ENCODE measurements at regions not wholly inside any gene's neighbourhood (a gene's known extent, or its start where the extent isn't known, plus 50 kb on each side); places are given as distances from the start of the nearest gene placed in this dataset.
"Not testable (repeated sequence)": the region's sequence is repeated elsewhere in the genome, so short reads cannot be mapped to it uniquely, and the experiment has no call there.

DNA sequence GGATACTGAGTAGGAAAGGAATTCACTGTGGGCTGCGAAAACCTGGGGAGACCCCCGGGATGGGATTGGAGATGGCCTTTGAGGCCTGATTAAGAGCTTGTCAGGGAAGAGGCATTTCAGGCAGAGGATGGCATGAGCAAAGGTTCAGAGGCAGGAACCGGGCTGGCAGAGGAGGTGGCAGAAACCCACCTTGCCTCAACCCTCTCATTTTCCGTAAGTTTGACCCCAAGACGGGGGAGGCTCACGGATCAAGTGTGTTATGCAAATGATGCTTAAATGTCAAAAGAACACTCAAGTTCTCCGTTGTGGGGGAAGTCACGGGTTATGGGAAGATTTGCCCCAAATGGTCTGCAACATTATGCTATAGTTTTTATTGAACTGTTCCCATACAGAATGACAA lies 88.3 kb downstream of the MYCN start:
- DNase-seq (ENCODE audit: low spot score) (no peak), FAIRE-seq (no peak)

DNA sequence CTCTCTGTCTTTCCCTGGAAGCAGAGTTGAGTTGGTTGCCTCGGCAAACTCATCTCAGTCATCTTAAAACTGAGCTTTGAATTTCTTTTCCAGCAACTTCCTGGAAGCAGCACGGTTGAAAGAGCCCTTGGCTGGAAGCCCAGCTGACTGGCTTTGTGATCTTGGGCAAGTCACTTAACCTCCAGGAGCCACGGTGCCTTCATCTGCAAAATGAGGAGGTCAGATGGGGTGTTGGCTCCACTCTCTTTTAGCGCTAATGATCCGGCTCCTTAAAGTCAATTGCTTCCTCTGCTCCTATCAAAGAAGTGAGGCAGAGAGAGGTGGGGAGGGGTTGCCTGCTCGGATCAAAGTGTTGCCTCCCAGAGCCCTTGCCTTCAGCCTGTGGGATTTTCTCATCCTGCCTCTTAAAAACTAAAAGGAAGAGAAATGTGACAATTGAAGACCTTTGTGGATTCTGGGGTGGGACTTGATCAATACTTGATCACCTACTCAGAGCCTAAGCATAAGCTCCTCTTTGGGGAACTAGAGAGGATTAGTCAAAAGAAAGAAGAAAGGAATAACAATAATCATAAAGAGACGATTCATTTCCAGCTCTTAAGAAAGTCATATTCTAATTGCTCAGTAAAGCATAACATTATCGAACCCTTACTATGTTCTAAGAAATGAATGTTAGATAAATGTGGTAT lies 86.6 kb downstream of the MYCN start:
- FAIRE-seq (no peak), DNase-seq (ENCODE audit: low spot score) (no peak)

DNA sequence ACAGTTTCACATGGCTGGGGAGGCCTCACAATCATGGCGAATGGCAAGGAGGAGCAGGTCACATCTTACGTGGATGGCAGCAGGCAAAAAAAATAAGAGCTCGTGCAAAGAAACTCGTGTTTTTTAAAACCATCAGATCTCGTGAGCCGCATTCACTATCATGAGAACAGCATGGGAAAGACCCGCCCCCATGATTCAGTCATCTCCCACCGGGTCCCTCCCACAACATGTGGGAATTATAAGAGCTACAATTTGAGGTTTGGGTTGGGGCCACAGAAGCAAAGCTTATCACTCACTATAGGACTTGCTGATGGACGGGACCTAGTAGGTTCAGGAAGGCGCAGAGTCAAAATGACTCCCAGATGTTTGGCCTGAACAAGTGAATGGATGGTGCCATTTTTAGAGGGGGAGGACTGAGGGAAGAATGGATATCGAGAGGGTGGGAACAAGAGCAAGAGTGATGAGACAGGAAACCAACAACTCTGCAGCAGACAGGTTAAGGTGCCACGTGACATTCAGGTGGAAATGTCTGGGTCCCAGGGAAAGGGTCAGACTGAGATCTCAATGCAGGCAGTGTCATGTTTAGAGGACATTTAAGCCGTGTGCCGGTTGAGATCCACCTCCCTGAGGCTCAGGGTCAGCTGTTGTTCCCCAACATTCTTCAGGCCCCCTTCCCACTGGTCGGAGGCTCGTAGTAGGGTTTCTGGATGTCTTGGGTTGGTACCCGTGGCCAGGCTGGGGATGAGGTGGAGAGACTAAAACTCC lies 85.7 kb downstream of the MYCN start:
- no peak for FAIRE-seq
- no peak for DNase-seq (ENCODE audit: low spot score)

DNA sequence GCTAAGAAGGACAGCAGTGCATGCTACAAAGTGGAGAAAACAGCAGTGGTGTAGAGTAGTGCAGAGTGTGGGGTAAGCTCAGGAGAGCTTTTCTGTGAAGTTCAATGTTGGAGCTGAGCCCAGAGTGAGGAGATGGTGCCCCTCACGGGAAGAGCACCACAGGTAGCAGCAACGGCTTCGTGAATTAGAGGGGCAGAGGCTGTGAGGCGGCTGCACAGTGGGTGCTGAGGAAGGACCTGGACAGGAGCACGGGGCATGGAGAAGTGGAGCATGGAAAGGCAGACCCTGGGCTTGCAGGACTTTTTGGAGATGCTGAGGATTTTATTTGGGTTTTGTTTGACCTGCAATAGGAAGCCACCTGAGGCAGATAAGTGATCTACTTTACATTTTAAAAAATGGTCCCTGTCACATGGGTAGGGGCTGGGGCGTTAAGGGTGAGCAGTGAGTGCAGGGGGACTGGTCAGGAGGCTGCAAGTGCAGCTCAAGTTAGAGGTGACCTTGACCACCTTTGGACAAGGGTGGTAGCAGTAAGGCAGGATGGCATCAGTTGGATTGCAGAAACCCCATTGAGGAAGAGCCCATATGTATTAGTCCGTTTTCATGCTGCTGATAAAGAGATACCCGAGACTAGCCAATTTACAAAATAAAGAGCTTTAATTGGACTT lies 85.0 kb downstream of the MYCN start:
- FAIRE-seq, result no peak
- DNase-seq (ENCODE audit: low spot score), result no peak

DNA sequence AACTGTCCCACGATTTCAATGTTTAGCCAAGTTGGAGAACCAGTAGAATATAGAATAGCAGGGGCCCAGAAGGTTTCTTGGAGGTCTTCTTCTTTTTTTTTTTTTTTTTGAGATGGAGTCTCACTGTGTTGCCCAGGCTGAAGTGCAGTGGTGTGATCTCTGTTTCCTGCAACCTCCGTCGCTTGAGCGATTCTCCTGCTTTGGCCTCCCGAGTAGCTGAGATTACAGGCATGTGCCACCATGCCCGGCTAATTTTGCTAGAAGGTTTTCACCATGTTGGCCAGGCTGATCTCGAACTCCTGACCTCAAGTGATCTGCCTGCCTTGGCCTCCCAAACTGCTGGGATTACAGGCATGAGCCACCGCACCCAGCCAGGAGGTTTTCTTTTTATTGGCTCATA lies 84.3 kb downstream of the MYCN start:
- DNase-seq (ENCODE audit: low spot score); FAIRE-seq: not testable (repeated sequence)

GRCh38 chr2:16023506-16024360 lies 83.4 kb downstream of the MYCN start:
- FAIRE-seq, result no peak
- DNase-seq (ENCODE audit: low spot score), result no peak

DNA sequence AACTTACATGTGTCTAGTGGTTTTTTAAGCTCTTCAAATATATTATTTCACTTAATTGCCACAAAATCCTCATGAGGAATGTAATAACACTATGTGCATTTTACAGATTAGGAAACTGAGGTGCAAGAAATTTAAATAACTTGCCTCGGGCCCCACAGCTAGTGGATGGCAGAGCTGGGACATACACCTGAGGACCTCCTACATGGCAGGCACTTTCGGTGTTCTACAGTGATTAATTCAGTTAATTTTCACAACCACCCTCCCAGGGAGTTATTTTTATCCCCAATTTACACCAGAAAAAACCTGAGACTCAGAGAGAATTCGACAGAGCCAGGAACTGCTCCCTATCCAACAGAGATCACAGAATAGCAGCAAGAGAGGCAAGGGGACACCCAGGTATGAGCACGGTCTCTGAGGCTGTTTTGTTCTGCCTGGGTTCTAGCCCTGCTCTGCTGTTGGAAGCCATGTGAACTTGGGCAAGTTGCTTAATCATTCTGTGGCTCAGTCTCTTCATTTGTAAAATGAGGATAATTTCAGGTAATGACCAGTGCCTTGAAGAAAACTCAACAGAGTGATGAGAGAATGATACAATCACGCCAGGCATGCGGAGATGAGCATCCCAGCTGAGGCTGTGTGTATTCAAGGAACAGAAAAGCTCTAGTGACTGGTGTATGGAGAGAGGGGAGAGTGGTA lies 82.3 kb downstream of the MYCN start:
- DNase-seq (ENCODE audit: low spot score) (no peak), FAIRE-seq (no peak)

- FAIRE-seq, result no peak
- DNase-seq (ENCODE audit: low spot score), result no peak
These were observed 81.4 kb downstream of the MYCN start for GRCh38 chr2:16021611-16022363.

GRCh38 chr2:16020389-16021008 lies 80.1 kb downstream of the MYCN start:
- DNase-seq (ENCODE audit: low spot score), result no peak
- no peak for FAIRE-seq

DNA sequence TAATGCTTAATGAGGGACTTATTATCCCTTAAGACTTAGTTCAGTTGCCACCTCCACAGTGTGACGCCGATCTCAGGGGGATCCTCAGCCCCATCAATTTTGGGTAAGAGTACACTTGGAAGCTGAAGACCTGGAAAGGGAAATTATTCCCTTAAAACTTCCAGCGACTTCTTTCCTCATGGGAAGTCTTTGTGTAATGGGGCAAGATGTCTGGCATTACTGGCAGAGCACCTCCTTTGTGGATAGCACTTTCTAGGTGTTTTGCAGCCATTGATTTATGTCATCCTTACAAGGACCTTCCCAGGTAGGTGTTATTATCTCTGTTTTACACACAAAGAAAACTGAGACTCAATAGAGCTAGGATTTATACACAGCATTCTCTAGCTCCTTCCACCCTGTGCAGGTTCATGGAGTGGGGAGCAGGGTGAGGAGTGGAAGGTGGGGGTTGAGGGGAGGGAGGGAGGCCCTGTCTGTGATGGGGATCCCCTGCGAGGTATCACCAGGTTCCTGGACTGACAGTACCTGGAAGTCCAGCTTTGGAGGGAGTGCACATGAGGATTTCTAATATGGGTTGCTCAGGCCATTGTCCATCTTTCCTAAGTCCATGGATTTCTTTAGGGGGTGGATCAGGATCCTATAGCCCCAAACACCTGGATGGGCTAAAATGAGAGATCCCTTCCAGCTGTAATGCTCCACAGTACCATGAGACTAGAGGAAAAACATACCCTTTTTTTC lies 79.4 kb downstream of the MYCN start:
- DNase-seq (ENCODE audit: low spot score), result no peak
- no peak for FAIRE-seq

DNA sequence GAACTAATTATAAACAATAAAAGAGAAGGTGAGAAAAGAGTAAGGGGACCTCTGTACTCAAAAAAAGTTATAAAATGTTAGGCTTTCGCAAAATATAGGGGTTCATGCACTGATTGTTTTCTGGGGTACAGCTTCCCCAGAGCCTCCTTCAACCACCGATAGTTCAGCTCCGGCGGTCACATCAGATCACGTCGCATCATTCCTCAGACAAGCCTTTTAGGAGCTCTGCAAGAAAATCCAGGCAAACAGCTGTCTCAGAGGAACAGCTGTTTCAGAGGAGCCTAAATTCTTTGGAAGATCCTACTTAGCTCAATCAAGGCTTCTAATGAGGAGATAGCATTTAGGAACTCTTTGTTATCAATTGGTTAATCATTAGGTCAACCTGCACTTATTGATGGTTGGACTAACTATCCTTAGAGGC lies 78.7 kb downstream of the MYCN start:
- no peak for DNase-seq (ENCODE audit: low spot score)
- no peak for FAIRE-seq

DNA sequence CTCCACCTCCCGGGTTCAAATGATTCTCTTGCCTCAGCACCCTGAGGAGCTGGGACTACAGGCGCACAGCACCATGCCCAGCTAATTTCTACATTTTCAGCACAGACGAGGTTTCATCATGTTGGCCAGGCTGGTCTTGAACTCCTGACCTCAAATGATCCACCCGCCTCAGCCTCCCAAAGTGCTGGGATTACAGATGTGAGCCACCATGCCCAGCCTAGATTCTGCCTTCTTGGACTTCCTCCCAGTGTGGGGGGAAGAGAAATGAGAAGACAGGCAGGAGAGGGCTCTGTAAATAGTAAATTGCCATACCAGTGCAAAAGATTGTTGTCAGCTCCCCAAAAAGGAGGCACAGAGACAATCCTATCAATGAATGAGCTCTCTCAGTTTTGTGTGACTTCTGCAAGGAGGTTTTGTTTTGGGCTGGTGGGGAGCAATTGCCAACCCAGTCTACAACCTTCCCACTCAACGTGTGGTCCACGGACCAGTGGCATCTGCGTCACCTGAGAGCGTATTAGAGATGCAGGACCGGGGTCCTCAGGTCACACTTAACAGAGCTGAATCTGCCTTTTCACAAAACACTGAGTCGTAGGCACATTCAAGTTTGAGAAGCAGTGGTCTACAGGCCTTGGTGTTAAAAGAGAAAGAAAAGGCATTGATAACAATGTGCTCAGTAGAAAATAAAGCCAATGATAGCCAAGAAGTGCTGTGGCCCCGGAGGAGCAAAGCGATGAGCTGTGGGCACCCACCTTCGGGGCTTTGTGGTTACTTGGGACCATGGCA lies 78.1 kb downstream of the MYCN start:
- no peak for FAIRE-seq

DNA sequence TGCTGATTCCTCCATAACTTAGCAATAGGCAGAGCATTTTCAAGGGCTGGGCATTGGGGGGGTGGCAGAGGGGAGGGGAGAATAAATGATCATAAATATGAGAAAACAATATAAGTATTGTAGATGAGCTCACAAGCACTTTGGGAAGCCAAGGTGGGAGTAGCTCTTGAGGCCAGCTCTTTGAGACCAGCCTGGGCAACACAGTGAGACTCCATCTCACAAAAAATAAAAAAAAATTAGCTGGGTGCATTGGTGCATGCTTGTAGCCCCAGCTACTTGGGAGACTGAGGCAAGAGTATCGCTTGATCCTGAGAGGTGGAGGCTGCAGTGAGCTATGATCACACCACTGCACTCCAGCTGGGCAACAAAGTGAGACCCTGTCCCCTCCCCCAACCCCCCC lies 75.9 kb downstream of the MYCN start:
- no peak for DNase-seq (ENCODE audit: low spot score)
- no peak for FAIRE-seq

More for the DNA sequence above, 78.1 kb downstream of the MYCN start:
- no peak for DNase-seq (ENCODE audit: low spot score)

DNA sequence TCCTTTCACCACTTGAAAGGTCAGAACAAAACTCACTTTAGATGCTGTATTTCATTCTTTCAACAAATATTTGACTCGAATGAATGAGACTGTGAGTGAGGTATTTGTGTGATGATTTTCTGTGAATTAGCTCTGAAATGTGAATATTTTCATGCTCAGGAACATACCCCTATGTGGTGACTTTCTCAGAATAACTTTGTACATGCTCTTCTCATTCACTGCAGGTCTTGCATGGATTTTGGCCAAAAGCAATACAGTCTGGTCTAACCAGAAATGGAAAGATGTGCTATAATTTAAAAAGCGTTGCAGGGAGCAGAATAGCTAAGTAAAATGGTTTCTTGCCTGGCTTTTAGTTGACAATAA lies 75.5 kb downstream of the MYCN start:
- DNase-seq (ENCODE audit: low spot score), result no peak
- FAIRE-seq, result no peak

DNA sequence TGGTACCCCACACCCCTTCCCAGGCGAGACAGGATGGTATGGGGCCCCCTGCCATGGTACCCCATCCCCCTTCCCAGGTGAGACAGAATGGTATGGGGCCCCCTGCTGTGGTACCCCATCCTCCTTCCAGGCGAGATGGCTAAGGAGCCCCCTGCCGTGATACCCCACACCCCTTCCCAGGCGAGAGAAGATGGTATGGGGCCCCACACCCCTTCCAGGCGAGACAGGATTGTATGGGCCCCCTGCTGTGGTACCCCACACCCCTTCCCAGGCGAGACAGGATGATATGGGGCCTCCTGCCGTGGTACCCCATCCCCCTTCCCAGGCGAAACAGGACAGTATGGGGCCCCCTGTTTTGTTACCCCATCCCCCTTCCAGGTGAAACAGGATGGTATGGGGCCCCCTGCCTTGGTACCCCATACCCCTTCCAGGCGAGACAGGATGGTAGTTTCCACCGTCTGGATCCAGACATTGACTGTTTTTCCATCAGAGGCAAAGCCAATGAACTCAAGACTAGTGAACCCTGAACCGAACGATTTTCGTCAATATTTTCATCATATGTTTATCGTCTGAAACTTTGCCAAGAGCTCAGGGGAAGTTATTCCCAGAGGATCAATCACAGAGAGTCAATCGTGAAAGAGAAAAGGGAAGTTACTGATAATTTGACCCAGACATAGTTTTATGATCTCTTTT lies 75.0 kb downstream of the MYCN start:
- FAIRE-seq (no peak), DNase-seq (ENCODE audit: low spot score) (no peak)

DNA sequence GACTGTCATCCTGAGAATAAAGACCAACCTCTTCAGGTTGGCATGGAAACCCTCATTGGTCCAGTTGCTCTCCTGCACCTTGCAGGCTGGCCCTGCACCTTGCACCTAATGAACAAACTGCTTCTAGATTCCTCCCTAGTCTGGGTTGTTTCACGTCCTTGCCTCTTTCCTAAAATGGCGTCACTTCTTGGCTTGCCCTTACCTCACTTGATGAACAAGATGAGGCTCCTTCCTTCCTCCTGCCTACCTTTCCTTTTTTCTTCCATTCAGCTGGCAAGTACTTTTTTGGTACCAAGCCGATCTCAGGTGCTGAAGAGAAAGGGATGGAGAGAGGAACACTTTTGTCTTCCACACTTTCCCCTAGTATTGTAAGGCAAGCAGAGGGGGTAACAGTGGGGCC lies 74.5 kb downstream of the MYCN start:
- DNase-seq (ENCODE audit: low spot score) (no peak), FAIRE-seq (no peak)

- FAIRE-seq (no peak), DNase-seq (ENCODE audit: low spot score) (no peak)
These were observed 73.9 kb downstream of the MYCN start for GRCh38 chr2:16014041-16014787.
